ENCODE measurements at regions not wholly inside any gene's neighbourhood (a gene's known extent, or its start where the extent isn't known, plus 50 kb on each side); places are given as distances from the start of the nearest gene placed in this dataset.

DNA sequence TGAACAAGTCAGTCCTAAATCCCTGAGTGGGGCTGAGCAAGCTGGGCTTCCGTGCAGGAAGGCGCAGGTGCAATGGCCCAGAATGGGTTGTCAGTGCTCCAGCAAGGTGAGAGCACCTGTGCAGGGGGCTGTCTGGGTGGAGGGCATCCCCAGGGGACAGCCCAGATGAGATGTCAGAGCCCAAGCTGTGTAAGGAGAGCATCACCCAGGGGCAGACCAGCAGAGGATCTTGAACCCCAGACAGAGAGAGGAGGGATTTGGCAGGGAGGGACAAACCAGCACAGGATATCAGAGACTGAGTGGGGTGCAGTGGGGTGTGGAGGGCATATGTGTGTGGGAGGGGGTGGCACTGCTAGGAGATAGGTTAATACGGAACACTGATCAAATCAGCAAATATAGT is 114.9 kb upstream of the TMEM45B start:
- in situ Hi-C loops (cut with MboI) (no loop called here), intact Hi-C loops (cut with micrococcal nuclease; ENCODE audit: unreplicated experiment) (no loop called here)
- ChIA-PET POLR2A (no interaction called here), SMC1A (ENCODE audit: uncharacterized antibody, unreplicated experiment) (no interaction called here), RAD21 (ENCODE audit: unreplicated experiment) (no interaction called here), CTCF (no interaction called here)
- Histone ChIP-seq H4K20me1 (ENCODE audit: control insufficient read depth, insufficient read depth) (no peaks in the 10 kb centered on the region), H3K27ac (ENCODE audit: control insufficient read depth, insufficient read depth) (no peak overlapping the region), H3K36me3 (ENCODE audit: control insufficient read depth in 2 of 2, insufficient read depth in 2 of 2, low read length in 1 of 2) (no peaks in the 10 kb centered on the region), H3K4me2 (ENCODE audit: control insufficient read depth, insufficient read depth) (no peak overlapping the region), H3K9ac (ENCODE audit: control insufficient read depth, insufficient read depth, low read length) (no peak overlapping the region), H3K79me2 (ENCODE audit: control insufficient read depth, insufficient read depth, low read length) (no peaks in the 10 kb centered on the region), H3K4me3 (no peak overlapping the region), H2AFZ (ENCODE audit: control insufficient read depth, low read depth, low read length) (no peak overlapping the region), H3K27me3 (replicated peaks in 1 of 2; ENCODE audit: control insufficient read depth in 2 of 2, insufficient read depth in 2 of 2, low read length in 1 of 2) (no peaks in the 10 kb centered on the region; a peak in 2 of 4 replicates), H3K4me1 (ENCODE audit: control insufficient read depth, insufficient read depth, low read length) (0 out of 2 replicates have a peak, but pooled peaks cover 2% of the 10 kb centered on the region), H3K9me3 (replicated peaks; ENCODE audit: control insufficient read depth, insufficient read depth, low read length) (no peaks in the 10 kb centered on the region)
- 7% methylated on average over 3 of the region's 3 CpGs for WGBS (ENCODE audit: insufficient coverage, insufficient replicate concordance, low lambda C conversion rate, missing lambda C conversion rate)
- no peak for DNase-seq (ENCODE audit: low read depth, low spot score)
- no peak for ATAC-seq
- BruUV-seq (replicated peaks) = no TSS peak
- FAIRE-seq = no peak
- TF ChIP-seq SIN3A (IDR thresholded peaks at IDR 0.05; ENCODE audit: low read depth, low read length) = no peak
- no peak for TF ChIP-seq SKIL (IDR thresholded peaks at IDR 0.05; ENCODE audit: low read depth, poor library complexity, severe bottlenecking)
- TF ChIP-seq RUNX3 (IDR thresholded peaks at IDR 0.05; ENCODE audit: low read length) = no peak
- TF ChIP-seq JUND (IDR thresholded peaks at IDR 0.05; ENCODE audit: low read depth, low read length) = no peak
- TF ChIP-seq SMAD1 (IDR thresholded peaks at IDR 0.05; ENCODE audit: low read depth, partially characterized antibody) = no peak
- TF ChIP-seq FOXM1 (IDR thresholded peaks at IDR 0.05; ENCODE audit: low read depth, low read length) = no peak
- no peak for TF ChIP-seq IKZF1 (conservative IDR thresholded peaks at IDR 0.05)
- no peak for TF ChIP-seq ASH2L (IDR thresholded peaks at IDR 0.05; ENCODE audit: borderline replicate concordance, low read depth)
- TF ChIP-seq, protein P1, sequence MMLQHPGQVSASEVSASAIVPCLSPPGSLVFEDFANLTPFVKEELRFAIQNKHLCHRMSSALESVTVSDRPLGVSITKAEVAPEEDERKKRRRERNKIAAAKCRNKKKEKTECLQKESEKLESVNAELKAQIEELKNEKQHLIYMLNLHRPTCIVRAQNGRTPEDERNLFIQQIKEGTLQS (IDR thresholded peaks at IDR 0.05; ENCODE audit: borderline replicate concordance, extremely low read depth, low read depth, low read length) = no peak
- TF ChIP-seq, protein P2, sequence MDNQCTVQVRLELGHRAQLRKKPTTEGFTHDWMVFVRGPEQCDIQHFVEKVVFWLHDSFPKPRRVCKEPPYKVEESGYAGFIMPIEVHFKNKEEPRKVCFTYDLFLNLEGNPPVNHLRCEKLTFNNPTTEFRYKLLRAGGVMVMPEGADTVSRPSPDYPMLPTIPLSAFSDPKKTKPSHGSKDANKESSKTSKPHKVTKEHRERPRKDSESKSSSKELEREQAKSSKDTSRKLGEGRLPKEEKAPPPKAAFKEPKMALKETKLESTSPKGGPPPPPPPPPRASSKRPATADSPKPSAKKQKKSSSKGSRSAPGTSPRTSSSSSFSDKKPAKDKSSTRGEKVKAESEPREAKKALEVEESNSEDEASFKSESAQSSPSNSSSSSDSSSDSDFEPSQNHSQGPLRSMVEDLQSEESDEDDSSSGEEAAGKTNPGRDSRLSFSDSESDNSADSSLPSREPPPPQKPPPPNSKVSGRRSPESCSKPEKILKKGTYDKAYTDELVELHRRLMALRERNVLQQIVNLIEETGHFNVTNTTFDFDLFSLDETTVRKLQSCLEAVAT (IDR thresholded peaks at IDR 0.05) = no peak
- no peak for TF ChIP-seq NR2C2 (IDR thresholded peaks at IDR 0.05; ENCODE audit: borderline replicate concordance, control insufficient read depth, insufficient read length, low read depth)
- no peak for TF ChIP-seq RBBP5 (conservative IDR thresholded peaks at IDR 0.05)
- TF ChIP-seq, protein P3, sequence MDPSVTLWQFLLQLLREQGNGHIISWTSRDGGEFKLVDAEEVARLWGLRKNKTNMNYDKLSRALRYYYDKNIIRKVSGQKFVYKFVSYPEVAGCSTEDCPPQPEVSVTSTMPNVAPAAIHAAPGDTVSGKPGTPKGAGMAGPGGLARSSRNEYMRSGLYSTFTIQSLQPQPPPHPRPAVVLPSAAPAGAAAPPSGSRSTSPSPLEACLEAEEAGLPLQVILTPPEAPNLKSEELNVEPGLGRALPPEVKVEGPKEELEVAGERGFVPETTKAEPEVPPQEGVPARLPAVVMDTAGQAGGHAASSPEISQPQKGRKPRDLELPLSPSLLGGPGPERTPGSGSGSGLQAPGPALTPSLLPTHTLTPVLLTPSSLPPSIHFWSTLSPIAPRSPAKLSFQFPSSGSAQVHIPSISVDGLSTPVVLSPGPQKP (IDR thresholded peaks at IDR 0.05; ENCODE audit: low read depth, low read length) = no peak
- TF ChIP-seq PRDM15 (CRISPR knock-in tag; IDR thresholded peaks at IDR 0.05) = no peak
- TF ChIP-seq, protein P4, sequence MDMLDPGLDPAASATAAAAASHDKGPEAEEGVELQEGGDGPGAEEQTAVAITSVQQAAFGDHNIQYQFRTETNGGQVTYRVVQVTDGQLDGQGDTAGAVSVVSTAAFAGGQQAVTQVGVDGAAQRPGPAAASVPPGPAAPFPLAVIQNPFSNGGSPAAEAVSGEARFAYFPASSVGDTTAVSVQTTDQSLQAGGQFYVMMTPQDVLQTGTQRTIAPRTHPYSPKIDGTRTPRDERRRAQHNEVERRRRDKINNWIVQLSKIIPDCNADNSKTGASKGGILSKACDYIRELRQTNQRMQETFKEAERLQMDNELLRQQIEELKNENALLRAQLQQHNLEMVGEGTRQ (IDR thresholded peaks at IDR 0.05; ENCODE audit: borderline replicate concordance, low read depth, low read length) = no peak
- no peak for TF ChIP-seq RFX5 (IDR thresholded peaks at IDR 0.05; ENCODE audit: low read depth, low read length)
